ENCODE measurements at regions not wholly inside any gene's neighbourhood (a gene's known extent, or its start where the extent isn't known, plus 50 kb on each side); places are given as distances from the start of the nearest gene placed in this dataset.

- DNase-seq (no peak), ATAC-seq (no peak)
These were observed 63.0 kb downstream of the INSIG1 start for GRCh38 chr7:155360495-155361345.

GRCh38 chr7:155361346-155361680, 63.6 kb downstream of the INSIG1 start:
- ATAC-seq: no peak

GRCh38 chr7:155361947-155362346, 64.3 kb downstream of the INSIG1 start:
- no peak for ATAC-seq

More at GRCh38 chr7:155361346-155361680, 63.6 kb downstream of the INSIG1 start:
- DNase-seq: no peak

GRCh38 chr7:155362380-155363145, 64.9 kb downstream of the INSIG1 start:
- no peak for DNase-seq
- ATAC-seq: no peak

More at GRCh38 chr7:155361947-155362346, 64.3 kb downstream of the INSIG1 start:
- DNase-seq: no peak

- no peak for ATAC-seq
- no peak for DNase-seq
These were observed 65.5 kb downstream of the INSIG1 start for GRCh38 chr7:155363146-155363539.

GRCh38 chr7:155363852-155364600, 66.3 kb downstream of the INSIG1 start:
- ATAC-seq (peak; percentile 34), DNase-seq (no peak)

GRCh38 chr7:155365146-155365874, 67.6 kb downstream of the INSIG1 start:
- ATAC-seq: no peak

GRCh38 chr7:155368894-155369600, 71.4 kb downstream of the INSIG1 start:
- DNase-seq (no peak), ATAC-seq (no peak)

More at GRCh38 chr7:155365146-155365874, 67.6 kb downstream of the INSIG1 start:
- DNase-seq: no peak

GRCh38 chr7:155369766-155370165, 72.1 kb downstream of the INSIG1 start:
- ATAC-seq: no peak
- DNase-seq: no peak

- DNase-seq: no peak
- ATAC-seq: no peak
These were observed 73.7 kb downstream of the INSIG1 start for GRCh38 chr7:155371331-155371883.

GRCh38 chr7:155371884-155372781, 74.5 kb downstream of the INSIG1 start:
- peak; percentile 46 for DNase-seq

GRCh38 chr7:155372782-155373358, 75.2 kb downstream of the INSIG1 start:
- ATAC-seq: no peak

More at GRCh38 chr7:155371884-155372781, 74.5 kb downstream of the INSIG1 start:
- peak; percentile 53 for ATAC-seq

GRCh38 chr7:155373359-155374273, 75.9 kb downstream of the INSIG1 start:
- DNase-seq (no peak), ATAC-seq (no peak)

More at GRCh38 chr7:155372782-155373358, 75.2 kb downstream of the INSIG1 start:
- no peak for DNase-seq

GRCh38 chr7:155374276-155375252, 76.9 kb downstream of the INSIG1 start:
- DNase-seq: no peak
- ATAC-seq: no peak

- DNase-seq (no peak), ATAC-seq (no peak)
These were observed 77.9 kb downstream of the INSIG1 start for GRCh38 chr7:155375337-155376277.

All from stimulated activated naive CD8-positive, alpha-beta T cell treated with anti-CD3 and anti-CD28 coated beads, Interleukin-15, Interleukin-2, amounts not matched to agents 100 U/mL and 50 U/mL, for 24 hours (primary cell).